GM23248 (cell line): ENCODE measurements at regions not wholly inside any gene's neighbourhood (a gene's known extent, or its start where the extent isn't known, plus 50 kb on each side); places are given as distances from the start of the nearest gene placed in this dataset.

Experiments used
- DNase-seq: peaks from one replicate; pipeline ENCODE4 v3.0.0-alpha.2; 2015
- H2AFZ ChIP-seq: fragments of 200-600 bp; sonication (generic); 2 replicates; pipeline ENCODE4 v1.6.1; 2016; ENCODE audit warnings: antibody characterized with exemption
- H3F3A ChIP-seq: fragments of 200-600 bp; sonication (generic); 2 replicates; pipeline ENCODE4 v1.6.1; 2016; ENCODE audit warnings: mild to moderate bottlenecking, antibody characterized with exemption, mixed run types; ENCODE audit not compliant: insufficient read depth
- H3K27ac ChIP-seq: fragments of 200-600 bp; sonication (generic); 2 replicates; pipeline ENCODE4 v1.5.1; 2016; ENCODE audit warnings: mild to moderate bottlenecking
- H3K27me3 ChIP-seq: fragments of 200-600 bp; sonication (generic); replicated peaks from 2 replicates; pipeline ENCODE4 v1.6.1; 2016; ENCODE audit warnings: mild to moderate bottlenecking; ENCODE audit not compliant: insufficient read depth
- H3K36me3 ChIP-seq: fragments of 200-600 bp; sonication (generic); 2 replicates; pipeline ENCODE4 v1.6.1; 2016; ENCODE audit warnings: low read depth, mild to moderate bottlenecking
- H3K4me1 ChIP-seq: fragments of 200-600 bp; sonication (generic); 2 replicates; pipeline ENCODE4 v1.6.1; 2016; ENCODE audit warnings: mild to moderate bottlenecking; ENCODE audit not compliant: insufficient read depth
- H3K4me2 ChIP-seq: fragments of 200-600 bp; sonication (generic); one replicate; pipeline ENCODE4 v1.6.1; 2016; ENCODE audit warnings: mild to moderate bottlenecking; ENCODE audit not compliant: unreplicated experiment
- H3K4me3 ChIP-seq: fragments of 200-600 bp; sonication (generic); 2 replicates; pipeline ENCODE4 v1.5.1; 2016; ENCODE audit warnings: mild to moderate bottlenecking
- H3K79me2 ChIP-seq: fragments of 200-600 bp; sonication (generic); 2 replicates; pipeline ENCODE4 v1.6.1; 2016; ENCODE audit warnings: mild to moderate bottlenecking; ENCODE audit not compliant: insufficient read depth
- H3K9ac ChIP-seq: fragments of 200-600 bp; sonication (generic); 2 replicates; pipeline ENCODE4 v1.6.1; 2016; ENCODE audit warnings: mild to moderate bottlenecking
- H3K9me2 ChIP-seq: fragments of 200-600 bp; sonication (generic); 2 replicates; pipeline ENCODE4 v1.6.1; 2016; ENCODE audit warnings: mixed run types, mild to moderate bottlenecking, moderate library complexity; ENCODE audit not compliant: insufficient read depth
- H3K9me3 ChIP-seq: fragments of 200-600 bp; sonication (generic); one replicate; pipeline ENCODE4 v1.6.1; 2017; ENCODE audit warnings: low read depth
- H4K20me1 ChIP-seq: fragments of 200-600 bp; sonication (generic); 2 replicates; pipeline ENCODE4 v1.6.0; 2016; ENCODE audit not compliant: insufficient read depth
- EZH2 ChIP-seq: fragments of 200-600 bp; sonication (generic); IDR thresholded peaks from 2 replicates; pipeline ENCODE4 v1.6.1; 2018; ENCODE audit warnings: antibody characterized with exemption, mild to moderate bottlenecking; ENCODE audit not compliant: insufficient read depth, poor library complexity, severe bottlenecking
- EZH2phosphoT487 ChIP-seq: fragments of 200-600 bp; sonication (generic); IDR thresholded peaks from 2 replicates; pipeline ENCODE4 v1.6.1; 2018; ENCODE audit warnings: antibody characterized with exemption, moderate library complexity, mild to moderate bottlenecking, low read depth; ENCODE audit not compliant: insufficient read depth
- WGBS, 2 experiments: methylation state at CpG; one replicate each; pipeline ENCODE4 v1.1.6; 2015 to 2017; ENCODE audit warnings: low lambda C conversion rate in 2 of 2, low coverage in 1 of 2; ENCODE audit errors: missing lambda C conversion rate in 2 of 2; 5-methylcytosine and 5-hydroxymethylcytosine counted together
- in situ Hi-C: fragments of 300-500 bp; cut with MboI; formaldehyde crosslinking; loops from 2 replicates; pipeline ENCODE4 v1.15.0; 2020

- Histone ChIP-seq H2AFZ (no peak overlapping the region), H3K9ac (no peak overlapping the region), H3K4me2 (no peak overlapping the region), H3K27ac (no peak overlapping the region), H3F3A (peaks cover 33% of the 10 kb centered on the region), H4K20me1 (no peaks in the 10 kb centered on the region), H3K79me2 (no peaks in the 10 kb centered on the region), H3K4me3 (no peak overlapping the region), H3K9me2 (no peaks in the 10 kb centered on the region), H3K36me3 (no peaks in the 10 kb centered on the region), H3K27me3 (no peaks in the 10 kb centered on the region), H3K4me1 (peaks cover 9% of the 10 kb centered on the region; the same call in 1 of the 2 replicates), H3K9me3 (no peaks in the 10 kb centered on the region)
- no peak for TF ChIP-seq EZH2
- TF ChIP-seq EZH2phosphoT487 = no peak
- WGBS, 2 experiments = 28 to 29% methylated on average over 2 to 3 of the region's 3 CpGs
- DNase-seq = no peak
- in situ Hi-C loops = no loop called here
Observed at GRCh38 chr4:7131498-7132031, 60.8 kb upstream of the SORCS2 start.

- H3K9me3 ChIP-seq = no peaks in the 10 kb centered on the region
- H3K27ac ChIP-seq = no peak overlapping the region
- H3K9me2 ChIP-seq = no peaks in the 10 kb centered on the region
- no peaks in the 10 kb centered on the region for H4K20me1 ChIP-seq
- H3K4me2 ChIP-seq = no peak overlapping the region
- H3F3A ChIP-seq = peaks cover 32% of the 10 kb centered on the region
- no peak overlapping the region for H2AFZ ChIP-seq
- no peaks in the 10 kb centered on the region for H3K36me3 ChIP-seq
- DNase-seq = no peak
- in situ Hi-C loops = no loop called here
- TF ChIP-seq EZH2phosphoT487 (no peak), EZH2 (no peak)
- no peaks in the 10 kb centered on the region for H3K27me3 ChIP-seq
- H3K79me2 ChIP-seq = no peaks in the 10 kb centered on the region
- WGBS, 2 experiments = 68 to 80% methylated on average over 4 to 5 of the region's 5 CpGs
- no peak overlapping the region for H3K9ac ChIP-seq
- H3K4me3 ChIP-seq = no peak overlapping the region
- peaks cover 9% of the 10 kb centered on the region; the same call in 1 of the 2 replicates for H3K4me1 ChIP-seq
Observed at GRCh38 chr4:7130621-7131211, 61.6 kb upstream of the SORCS2 start.

GRCh38 chr4:7129871-7130620 lies 62.2 kb upstream of the GRPEL1 start:
- Histone ChIP-seq H3K4me2 (no peak overlapping the region), H3K9ac (no peak overlapping the region), H3K4me3 (no peak overlapping the region), H3K27ac (no peak overlapping the region), H3K9me3 (no peaks in the 10 kb centered on the region), H3K27me3 (no peaks in the 10 kb centered on the region), H3K36me3 (no peaks in the 10 kb centered on the region), H4K20me1 (no peaks in the 10 kb centered on the region), H3K79me2 (no peaks in the 10 kb centered on the region), H2AFZ (no peak overlapping the region), H3K4me1 (peaks cover 3% of the 10 kb centered on the region), H3F3A (peaks cover 25% of the 10 kb centered on the region), H3K9me2 (no peaks in the 10 kb centered on the region)
- 77 to 78% methylated on average over 27 to 28 of the region's 28 CpGs for WGBS, 2 experiments
- DNase-seq = no peak
- TF ChIP-seq EZH2phosphoT487 (no peak), EZH2 (no peak)
- in situ Hi-C loops = no loop called here

GRCh38 chr4:7128644-7129043 lies 60.8 kb upstream of the GRPEL1 start:
- no peak for TF ChIP-seq EZH2
- no peaks in the 10 kb centered on the region for H3K9me2 ChIP-seq
- H3K27me3 ChIP-seq = no peaks in the 10 kb centered on the region
- no peak overlapping the region for H3K9ac ChIP-seq
- no peak overlapping the region for H3K27ac ChIP-seq
- H3K36me3 ChIP-seq = no peaks in the 10 kb centered on the region
- H3K4me1 ChIP-seq = peaks cover 5% of the 10 kb centered on the region
- no peaks in the 10 kb centered on the region for H3K9me3 ChIP-seq
- H3F3A ChIP-seq = peaks cover 19% of the 10 kb centered on the region
- in situ Hi-C loops = no loop called here
- H3K4me3 ChIP-seq = no peak overlapping the region
- WGBS, 2 experiments = 89 to 92% methylated on average over 8 to 12 of the region's 12 CpGs
- no peak overlapping the region for H2AFZ ChIP-seq
- no peaks in the 10 kb centered on the region for H4K20me1 ChIP-seq
- DNase-seq = no peak
- H3K4me2 ChIP-seq = no peak overlapping the region
- H3K79me2 ChIP-seq = no peaks in the 10 kb centered on the region
